PC-3 (cell line): ENCODE measurements at regions not wholly inside any gene's neighbourhood (a gene's known extent, or its start where the extent isn't known, plus 50 kb on each side); places are given as distances from the start of the nearest gene placed in this dataset.

Source experiments
- EZH2 ChIP-seq: fragments of 300-600 bp; sonication (generic); IDR thresholded peaks from one replicate; pipeline ENCODE4 v1.6.1; 2017; ENCODE audit warnings: antibody characterized with exemption, mild to moderate bottlenecking, low read length; ENCODE audit not compliant: unreplicated experiment
- EZH2phosphoT487 ChIP-seq: fragments of 300-600 bp; sonication (generic); IDR thresholded peaks from 2 replicates; pipeline ENCODE4 v1.6.1; 2018; ENCODE audit warnings: mild to moderate bottlenecking, antibody characterized with exemption, low read length, borderline replicate concordance
- TF ChIP-seq, protein P1 (sequence below): fragments of 300-600 bp; sonication (generic); conservative IDR thresholded peaks from 2 replicates; pipeline ENCODE4 v1.5.1; 2017; ENCODE audit warnings: antibody characterized with exemption, low read depth, mild to moderate bottlenecking, low read length

DNA sequence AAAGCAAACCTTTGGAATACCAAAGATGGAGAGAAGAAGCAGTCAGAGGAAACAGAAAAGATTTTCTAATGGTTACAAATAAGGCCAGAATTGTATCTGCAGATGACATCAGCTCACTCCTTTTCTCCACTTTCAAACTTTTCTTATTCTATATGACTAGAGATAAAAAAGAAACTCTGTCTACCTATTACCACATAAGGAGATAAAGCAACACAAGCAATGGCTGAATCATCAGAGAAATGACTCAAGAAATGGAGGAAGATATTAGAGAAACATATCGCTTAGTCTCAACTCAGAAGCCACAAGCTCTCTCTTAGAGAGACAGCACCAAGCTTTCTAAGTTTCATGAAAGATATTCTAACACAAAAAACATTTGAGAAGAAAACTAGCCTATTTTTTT lies 784.0 kb downstream of the ZPLD1 start:
- TF ChIP-seq, protein P1, sequence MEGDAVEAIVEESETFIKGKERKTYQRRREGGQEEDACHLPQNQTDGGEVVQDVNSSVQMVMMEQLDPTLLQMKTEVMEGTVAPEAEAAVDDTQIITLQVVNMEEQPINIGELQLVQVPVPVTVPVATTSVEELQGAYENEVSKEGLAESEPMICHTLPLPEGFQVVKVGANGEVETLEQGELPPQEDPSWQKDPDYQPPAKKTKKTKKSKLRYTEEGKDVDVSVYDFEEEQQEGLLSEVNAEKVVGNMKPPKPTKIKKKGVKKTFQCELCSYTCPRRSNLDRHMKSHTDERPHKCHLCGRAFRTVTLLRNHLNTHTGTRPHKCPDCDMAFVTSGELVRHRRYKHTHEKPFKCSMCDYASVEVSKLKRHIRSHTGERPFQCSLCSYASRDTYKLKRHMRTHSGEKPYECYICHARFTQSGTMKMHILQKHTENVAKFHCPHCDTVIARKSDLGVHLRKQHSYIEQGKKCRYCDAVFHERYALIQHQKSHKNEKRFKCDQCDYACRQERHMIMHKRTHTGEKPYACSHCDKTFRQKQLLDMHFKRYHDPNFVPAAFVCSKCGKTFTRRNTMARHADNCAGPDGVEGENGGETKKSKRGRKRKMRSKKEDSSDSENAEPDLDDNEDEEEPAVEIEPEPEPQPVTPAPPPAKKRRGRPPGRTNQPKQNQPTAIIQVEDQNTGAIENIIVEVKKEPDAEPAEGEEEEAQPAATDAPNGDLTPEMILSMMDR = no peak
- TF ChIP-seq EZH2phosphoT487 (no peak), EZH2 (no peak)
